GM12891 (cell line): ENCODE measurements at regions not wholly inside any gene's neighbourhood (a gene's known extent, or its start where the extent isn't known, plus 50 kb on each side); places are given as distances from the start of the nearest gene placed in this dataset.

Experiments used
- POLR2A ChIP-seq: IDR thresholded peaks from 2 replicates; pipeline ENCODE4 v1.6.1; 2011; ENCODE audit warnings: low read depth, low read length, control low read depth
- POU2F2 ChIP-seq: IDR thresholded peaks from 2 replicates; pipeline ENCODE4 v1.6.1; 2011; ENCODE audit warnings: low read depth, mild to moderate bottlenecking, control low read depth, low read length, moderate library complexity
- TAF1 ChIP-seq: IDR thresholded peaks from 2 replicates; pipeline ENCODE4 v1.6.1; 2011; ENCODE audit warnings: low read depth, low read length, control low read depth

DNA sequence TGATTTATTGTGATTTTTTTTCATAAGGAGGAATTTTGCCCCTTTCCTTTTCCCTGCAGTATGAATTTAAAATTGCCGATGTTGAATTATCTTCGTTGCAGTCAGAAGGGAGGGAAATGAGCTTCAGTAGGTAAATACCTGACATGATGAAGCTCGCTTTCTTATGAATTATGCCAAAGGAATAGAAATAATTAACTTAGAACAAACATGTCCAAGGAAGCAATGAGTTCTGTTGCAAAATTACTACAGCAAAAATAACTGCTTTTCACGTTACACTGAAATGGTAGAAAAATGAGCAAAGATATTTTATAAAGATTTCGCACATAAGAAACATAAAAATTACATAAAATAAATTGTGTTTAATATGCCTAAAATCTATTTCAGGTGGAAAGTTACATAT, 91.1 kb upstream of the ZNF804A start:
- no peak for TF ChIP-seq TAF1
- TF ChIP-seq POLR2A: no peak
- no peak for TF ChIP-seq POU2F2
